GM18498 (cell line): ENCODE measurements at regions not wholly inside any gene's neighbourhood (a gene's known extent, or its start where the extent isn't known, plus 50 kb on each side); places are given as distances from the start of the nearest gene placed in this dataset.

Source experiments
- ATAC-seq: cut with Tn5 transposase; IDR thresholded peaks from one replicate; pipeline ENCODE4 v1.9.1; 2021; ENCODE audit warnings: mild to moderate bottlenecking, moderate library complexity; ENCODE audit not compliant: unreplicated experiment

DNA sequence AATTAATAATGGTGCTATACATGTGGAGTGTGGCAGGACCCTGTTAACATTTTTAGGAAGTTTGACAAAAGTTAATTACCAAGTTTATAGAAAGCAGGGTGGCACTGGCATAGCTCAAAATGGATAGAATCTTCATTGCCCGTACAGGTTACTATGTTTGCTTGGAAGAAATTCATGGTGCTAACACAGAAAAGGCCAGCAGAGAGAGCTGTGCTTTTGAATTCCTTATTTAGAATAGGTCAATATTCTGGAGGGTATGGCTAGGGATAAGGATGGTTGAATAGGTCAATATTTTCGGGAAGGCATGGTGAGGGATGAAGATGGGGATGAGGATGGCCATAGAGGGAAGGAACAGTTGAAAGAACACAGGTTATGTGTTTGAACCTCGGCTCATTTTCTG lies 345.1 kb downstream of the LMO4 start:
- ATAC-seq: no peak

DNA sequence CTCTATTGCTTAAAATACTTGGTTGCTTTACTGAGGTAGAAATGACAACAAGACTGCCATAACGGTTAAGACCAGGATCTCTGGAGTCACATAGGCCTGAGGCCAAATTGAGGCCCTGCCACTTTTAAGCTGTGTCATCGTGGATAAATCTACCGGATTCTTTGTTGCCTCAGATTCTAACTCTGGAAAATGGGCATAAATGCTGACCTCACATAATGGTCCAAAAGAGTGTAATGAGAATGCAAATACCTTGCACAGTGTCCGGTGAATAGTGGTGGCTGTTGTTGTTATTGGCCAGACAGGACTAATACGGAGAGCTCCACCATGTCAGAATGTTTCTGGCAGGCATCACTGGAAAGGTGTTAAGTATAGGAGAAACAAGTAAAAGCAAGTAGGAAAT lies 346.1 kb downstream of the LMO4 start:
- no peak for ATAC-seq

DNA sequence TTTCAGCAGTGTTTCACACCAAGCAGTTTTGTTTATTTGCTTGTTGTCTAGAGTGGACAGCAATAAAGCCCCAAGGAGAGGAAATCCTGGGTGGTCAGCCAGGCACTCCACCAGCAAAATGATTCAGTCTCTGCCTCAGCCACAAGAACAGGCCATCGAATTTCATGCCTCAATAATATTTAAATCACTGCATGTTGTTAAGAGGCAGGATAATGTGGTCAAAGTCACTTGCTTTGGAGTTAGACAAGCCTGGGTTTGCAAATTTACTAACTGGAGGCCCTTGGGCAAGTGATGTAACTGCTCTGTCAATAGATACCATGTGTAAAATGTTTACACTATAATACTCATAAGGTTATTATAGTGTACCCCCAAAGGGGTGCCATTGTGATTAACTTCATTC lies 349.6 kb downstream of the LMO4 start:
- ATAC-seq: no peak

DNA sequence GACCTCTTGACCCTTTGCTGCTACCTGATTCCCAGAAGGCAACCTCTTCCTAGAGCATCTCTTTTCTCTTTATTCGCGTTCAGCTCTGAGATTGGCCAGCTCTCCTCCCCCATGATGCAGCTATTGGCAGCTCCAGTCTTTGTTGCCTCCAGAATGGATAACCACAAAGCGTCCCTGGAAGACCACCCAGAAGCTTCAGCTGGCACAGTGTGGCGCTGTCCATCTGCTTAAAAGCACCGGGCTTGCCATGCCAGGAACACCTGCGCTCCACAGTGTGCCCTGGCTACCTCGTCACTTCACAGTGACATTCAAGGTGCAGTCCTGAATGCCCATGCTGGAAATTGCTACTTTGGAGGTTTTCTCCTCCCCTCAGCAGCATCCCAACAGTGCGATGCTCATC lies 353.9 kb downstream of the LMO4 start:
- no peak for ATAC-seq

DNA sequence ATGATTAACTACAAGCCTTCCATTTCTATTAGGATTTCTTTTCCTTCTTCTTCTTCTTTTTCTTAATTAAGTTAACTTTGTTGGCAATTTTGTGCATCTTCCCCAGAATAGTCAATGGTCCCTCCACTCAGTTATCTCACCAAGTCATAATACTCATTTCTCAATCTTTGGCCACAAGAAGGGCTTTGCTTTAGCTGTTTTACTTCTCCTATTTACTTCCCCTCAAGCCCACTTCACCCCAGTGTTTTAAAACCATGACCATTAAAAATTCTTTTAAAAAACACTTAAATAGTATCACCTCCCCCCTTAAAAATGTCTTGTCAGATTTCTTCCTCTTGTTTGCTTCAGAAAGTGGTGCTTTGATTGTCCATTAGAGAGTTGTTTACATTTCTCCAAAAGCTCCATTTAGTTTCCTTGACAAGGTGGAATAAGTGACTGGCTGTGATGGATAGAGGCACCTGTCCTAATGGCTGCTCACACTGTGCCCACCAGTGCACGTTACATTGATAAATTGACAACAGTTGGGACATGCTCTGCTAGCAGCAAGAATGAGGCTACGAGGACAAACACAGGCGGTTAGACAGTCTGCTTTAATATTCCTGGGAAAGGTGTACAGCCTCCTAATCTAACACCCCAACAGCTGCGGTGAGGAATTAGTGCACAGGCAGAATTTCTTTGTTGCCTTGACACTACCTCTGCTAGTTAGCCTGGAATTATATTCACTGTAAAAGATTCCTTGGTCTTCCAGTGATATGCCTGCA lies 354.7 kb downstream of the LMO4 start:
- no peak for ATAC-seq

DNA sequence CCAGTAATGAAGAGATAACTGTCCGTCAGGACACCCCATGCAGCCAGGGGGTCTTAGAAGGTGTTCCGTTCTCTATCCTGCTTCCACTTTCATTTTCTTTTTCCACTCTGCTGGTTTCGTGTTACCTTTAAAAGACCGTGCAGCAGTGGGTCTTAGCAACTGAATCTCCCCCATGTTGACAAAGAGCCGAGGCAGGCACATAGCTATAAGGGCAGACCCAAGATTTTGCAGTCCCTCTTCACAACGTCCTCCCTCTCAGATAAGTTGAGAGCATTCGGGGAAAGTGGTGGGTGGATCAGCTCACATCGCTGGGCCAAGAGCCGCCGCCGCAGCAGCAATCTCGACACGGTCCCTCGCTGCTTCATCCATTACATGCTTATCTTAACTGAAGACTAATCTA lies 355.5 kb downstream of the LMO4 start:
- ATAC-seq: no peak

DNA sequence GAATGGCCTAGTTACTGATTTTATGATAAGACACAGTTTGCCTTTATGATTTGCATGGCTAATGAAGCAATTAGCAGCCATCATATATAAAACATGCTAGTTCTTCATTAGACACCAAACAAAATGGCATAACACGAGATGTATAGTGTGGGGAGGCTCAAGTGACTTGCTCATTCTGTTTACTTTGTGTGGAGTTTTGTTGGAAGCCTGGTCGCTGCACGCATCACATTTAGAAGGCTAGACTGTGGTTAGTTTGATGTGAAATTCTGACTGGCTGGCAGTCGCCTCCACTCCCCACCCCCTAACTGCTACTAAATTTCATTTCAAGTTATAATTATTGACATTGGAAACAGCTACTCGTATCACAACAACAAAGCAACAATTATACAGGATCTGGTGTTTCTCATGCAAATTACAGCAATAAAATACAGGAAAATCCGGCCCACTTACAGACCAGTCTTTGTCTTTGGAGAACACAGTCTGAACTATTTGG lies 356.1 kb downstream of the LMO4 start:
- ATAC-seq: no peak

DNA sequence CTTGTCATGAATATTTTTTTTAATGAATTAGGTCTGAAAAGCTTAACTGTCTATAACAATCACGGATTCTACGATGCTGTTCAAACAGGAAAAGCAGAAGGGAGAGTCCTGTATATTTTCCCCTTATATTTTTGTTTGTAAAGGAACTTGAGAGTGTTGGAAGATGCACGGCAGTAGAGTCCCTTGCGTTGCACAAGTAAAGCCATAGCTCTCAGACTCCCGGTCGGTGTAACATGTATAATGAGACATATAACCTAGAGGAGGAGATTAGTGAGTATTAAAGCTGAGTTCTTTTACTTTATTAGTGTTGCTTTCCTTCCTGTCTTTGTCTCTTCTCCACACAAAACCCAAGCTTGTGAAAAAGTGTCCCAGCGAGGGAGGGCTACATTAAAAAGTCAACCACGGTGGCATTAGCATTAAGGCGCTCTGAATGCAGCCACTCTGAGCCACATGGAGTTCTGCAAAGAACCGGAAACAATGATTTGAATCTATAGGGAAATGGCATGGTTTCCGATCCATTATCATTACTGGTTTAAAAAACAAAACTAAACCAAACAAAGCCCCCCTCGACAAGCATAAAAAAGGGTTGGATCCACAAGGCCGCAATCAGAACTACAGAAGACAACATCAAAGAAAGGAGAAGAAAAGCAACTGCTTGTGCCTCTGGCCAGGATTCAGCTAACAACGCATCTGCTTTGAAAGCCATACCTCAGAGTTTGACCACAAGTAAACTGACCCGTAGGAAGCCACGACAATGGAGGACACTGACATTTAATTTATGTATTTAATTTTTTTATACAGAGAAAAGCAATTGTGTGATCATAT lies 356.8 kb downstream of the LMO4 start:
- ATAC-seq: no peak

DNA sequence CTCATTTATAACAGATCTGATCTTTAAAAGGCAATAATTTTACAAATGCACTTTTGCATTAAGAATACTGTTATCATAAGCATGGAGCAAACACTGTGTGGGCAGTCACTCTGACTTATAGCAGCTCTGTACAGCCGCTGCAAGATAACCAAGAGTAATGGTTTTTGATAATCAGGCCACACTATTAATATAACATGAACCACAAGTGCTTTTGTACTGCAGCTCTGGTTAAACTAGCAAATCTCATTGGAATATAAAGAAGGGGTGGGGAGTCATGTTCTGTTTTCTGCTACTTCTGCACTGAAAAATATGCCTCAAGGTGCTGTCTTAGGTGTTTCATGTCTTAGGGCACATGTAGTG lies 357.4 kb downstream of the LMO4 start:
- no peak for ATAC-seq

DNA sequence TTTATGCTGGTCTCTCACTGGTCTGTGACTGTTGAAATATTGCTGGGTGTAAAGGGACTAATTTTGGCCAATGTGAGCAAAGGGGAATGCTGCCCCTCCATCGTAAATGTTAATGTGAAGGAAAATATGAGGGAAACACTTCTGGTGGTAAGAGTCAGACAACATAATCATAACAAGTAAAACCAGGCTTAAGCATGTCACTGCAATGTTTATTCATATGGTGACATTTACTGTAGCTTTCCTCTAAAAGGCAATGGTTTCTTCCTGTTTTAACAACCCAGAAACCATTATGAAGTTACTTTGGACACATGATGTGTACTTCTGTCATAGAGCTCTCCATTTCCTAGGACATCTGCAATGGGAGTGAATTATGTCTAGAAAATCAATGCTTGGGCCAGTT lies 358.0 kb downstream of the LMO4 start:
- ATAC-seq: no peak

DNA sequence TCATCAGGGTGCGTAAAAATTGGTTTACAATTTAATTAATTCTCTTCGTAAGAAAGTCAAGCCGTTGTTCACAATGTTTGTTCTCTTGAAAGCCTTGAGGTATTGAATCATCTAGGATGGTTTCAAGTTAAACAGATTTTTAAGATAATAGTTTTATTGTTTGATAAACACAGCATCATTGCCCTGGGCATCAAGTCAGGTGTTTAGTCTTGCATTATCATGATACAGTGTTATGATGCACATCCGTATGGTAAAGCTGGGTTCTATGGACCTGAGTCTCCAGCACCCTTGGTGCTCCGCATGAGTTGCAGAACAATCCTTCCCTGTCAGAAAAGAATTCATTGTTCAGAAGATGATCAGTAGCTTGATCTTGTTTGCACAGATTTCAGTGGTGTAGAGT lies 359.5 kb downstream of the LMO4 start:
- no peak for ATAC-seq

DNA sequence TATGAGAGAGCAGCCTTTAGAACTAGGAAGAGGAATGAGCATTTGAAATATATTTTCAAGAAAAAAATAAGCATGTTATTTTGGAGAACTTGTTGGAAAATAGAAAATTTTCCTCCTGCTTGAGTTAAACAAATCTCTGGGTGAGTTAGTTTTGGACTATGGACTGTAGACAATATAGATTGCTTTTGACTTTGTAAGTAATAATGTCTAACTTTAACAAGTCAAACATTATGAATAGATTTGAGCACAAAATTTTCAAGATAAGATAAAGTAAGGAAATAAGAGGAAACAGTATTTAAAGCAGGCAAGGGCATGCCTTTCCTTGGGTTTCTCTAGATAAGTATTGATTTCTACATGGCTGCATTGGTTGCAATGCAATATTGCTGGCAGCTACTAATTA lies 360.8 kb downstream of the LMO4 start:
- ATAC-seq: no peak

DNA sequence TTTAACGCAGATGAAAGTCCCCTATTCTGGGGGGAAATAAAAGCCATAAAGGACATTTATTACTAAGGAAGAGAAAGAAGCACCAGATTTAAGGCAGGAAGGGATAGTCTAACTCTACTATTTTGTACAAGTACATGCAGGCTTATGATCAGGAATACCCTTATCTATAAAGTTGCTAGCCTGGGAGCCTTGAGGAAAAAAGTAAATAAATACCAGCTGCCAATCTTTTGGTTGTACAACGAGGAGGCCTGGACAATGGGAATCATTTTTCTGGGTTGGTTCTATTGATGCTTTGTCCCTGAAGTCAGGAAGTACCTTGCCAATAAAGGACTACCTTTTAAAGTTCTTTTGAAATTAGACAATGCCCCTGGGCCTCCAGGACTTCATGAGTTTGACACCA lies 367.8 kb downstream of the LMO4 start:
- ATAC-seq: no peak

DNA sequence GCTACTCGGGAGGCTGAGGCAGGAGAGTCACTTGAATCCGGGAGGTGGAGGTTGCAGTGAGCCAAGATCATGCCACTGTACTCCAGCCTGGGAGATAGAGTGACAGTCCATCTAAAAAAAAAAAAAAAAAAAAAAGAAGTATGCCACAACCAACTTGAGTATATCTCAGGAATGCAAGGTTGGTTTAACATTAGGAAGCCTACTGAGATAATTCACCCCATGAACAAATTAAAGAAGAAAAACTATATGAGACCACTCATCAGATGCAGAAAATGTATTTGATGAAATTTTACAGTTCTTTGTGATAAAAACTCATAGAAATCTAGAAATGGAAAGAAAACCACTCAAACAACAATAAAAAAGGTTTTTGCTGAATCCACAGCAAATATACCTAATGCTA lies 373.8 kb downstream of the LMO4 start:
- ATAC-seq: no peak

DNA sequence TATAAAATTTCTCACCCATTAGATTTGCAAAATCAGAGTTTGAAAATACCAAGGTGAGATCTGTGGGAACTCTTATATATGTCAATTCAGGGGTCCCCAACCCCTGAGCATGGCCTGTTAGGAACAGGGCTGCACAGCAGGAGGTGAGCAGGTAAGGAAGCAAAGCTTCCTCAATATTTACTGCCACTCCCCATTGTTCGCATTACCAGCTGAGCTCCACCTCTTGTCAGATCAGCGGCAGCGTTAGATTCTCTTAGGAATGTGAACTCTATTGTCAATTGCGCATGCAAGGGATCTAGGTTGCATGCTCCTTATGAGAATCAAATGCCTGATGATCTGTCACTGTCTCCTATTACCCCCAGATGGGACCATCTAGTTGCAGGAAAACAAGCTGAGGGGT lies 376.6 kb downstream of the LMO4 start:
- ATAC-seq: no peak

DNA sequence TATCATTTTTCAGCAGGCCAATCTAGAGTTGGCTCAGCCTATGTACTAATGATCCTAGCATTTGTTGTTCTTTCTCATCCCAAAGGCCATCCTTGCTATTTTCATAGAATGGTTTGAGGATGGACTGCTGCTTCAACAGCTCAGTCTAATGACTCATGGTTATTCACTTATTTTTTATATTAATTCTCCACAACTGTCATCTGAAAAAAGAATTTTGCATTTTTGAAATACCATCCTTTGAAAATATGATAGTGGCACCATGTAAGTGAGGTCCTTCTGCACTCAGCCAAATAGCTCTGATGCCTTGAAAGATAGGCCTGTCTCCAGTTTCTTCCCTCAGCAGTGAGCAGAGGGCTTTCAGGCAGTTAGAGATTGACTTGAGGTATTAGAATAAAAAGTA lies 377.5 kb downstream of the LMO4 start:
- no peak for ATAC-seq

DNA sequence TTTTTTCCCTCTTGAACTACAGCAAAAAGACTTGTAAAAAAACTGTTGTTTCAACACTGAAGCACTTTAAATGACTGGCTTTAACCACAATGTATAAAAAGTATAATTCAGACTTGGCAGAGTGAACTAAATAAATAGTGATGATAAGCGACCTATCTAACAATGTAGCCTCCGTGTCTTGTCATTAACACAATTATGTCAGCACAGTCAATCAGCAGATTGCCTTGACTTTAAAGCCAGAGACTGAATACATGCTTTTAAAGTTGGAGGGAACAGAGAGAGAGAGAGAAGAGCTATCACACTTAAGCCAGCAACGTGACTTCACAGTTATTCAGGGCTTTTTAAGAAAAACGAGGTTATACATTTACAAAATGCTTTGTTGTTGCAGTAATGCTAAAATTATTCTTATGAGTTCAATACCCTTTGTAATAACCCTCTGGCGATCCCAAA lies 378.1 kb downstream of the LMO4 start:
- ATAC-seq: no peak

DNA sequence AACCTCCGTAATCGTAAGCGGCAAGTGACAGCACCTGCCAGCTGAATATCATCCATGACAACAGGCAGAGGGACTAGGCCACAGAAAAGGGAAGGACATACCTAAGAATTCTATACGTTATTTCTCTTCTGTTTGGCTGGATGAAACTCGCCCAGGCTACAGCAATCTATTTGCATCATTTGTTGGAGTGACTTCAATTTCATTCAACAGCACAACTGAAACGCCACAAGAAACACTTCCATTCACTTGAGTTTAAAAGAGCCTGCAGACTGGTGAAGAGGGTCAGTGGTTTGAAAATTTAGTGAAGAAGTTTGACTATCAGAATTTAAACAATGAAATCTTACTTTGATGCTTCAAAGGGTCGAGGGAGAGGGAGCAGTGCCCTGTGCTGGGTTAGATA lies 378.7 kb downstream of the LMO4 start:
- no peak for ATAC-seq

DNA sequence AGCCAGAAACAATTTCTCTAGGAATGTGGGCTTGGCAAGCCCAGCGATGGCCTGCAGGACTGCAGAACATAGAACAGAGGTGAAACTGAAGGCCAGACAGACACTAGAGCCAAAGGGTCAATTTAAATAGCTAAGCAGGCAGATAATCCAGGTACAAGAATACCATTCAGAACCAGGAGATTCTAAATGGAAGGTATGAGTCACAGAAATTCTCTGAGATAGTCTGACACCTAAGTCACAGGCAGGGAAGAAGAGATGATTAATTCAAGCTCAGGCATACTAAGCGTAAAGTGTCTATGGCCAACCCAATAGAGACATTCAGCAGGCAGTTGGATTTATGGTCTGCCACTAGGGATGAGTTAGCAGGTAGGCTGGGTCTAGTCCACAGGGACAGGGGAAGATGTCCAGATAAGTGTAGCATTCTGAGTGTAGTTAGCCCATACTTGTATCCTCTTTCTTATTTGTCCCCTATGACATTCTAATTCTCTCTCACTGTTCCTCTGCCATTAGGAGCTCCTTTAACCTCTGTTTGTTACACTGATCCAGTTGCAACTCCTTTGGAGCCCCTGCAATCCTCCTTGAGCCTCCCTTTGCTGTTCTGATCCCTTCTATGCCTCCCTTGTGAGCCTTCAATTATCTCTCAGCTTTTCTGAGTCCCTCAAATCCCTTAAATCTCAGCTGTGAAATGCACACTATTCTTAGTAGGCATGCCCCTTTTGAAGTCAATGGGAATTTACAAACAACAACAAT lies 383.8 kb downstream of the LMO4 start:
- no peak for ATAC-seq

DNA sequence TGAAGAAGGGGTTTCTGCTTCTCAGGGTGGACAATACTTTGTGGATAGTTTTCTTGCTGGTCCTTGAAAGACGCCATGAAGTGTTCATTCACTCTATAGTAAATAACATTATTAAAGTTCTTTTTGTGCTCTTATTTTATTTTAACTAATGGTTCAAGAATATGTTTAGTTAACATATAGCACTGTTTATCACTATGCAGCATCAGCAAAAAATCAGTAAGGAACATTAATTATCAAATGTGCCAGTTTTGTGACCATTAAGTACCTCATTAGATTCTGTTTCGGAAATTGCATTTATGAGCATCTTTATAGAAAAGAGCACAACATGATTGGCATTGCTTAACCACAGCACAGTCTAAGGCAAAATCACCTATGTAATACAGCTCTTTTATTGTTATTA lies 385.6 kb downstream of the LMO4 start:
- ATAC-seq: no peak

DNA sequence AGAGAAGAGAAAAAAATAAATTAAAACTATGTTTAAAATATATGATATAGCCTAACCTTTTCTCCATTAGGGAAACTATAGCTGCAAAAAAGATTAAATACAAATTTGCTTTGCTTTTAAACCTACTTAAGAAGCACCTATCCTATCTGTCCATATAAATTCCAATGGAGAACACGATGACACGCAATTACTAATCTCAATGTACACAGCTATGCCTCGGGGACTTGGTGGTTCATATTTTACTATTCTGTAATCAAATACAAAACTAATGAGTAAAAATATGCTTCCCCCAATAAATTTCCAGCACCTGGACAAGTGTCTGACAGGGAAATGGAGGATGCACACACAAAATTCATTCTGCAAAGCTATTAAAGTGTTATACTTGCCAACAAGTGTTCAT lies 386.4 kb downstream of the LMO4 start:
- no peak for ATAC-seq

DNA sequence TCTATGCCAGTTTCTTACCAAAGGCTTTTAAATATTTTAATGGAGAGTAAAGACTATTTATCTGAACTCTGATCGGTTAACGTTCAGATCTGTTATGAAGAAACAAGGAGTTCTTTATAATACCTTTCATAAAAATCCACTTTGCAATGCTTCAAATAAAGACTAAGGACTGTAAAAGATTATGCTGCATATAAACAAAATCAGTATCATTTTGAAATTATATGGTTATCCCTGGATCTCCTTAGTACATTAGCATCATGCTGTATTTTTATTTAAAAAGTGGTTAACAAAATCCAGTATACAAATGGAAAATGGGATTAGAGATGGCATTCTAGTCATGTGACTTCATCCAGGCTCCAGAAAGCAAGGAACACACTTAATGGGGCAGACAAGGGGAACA lies 386.8 kb downstream of the LMO4 start:
- no peak for ATAC-seq
